ENCODE measurements at regions not wholly inside any gene's neighbourhood (a gene's known extent, or its start where the extent isn't known, plus 50 kb on each side); places are given as distances from the start of the nearest gene placed in this dataset.

- H3K9ac ChIP-seq (ENCODE audit: low read length): no peak overlapping the region
- no peak for TF ChIP-seq REST (IDR thresholded peaks at IDR 0.05; ENCODE audit: borderline replicate concordance)
- no peak for TF ChIP-seq RAD21 (conservative IDR thresholded peaks at IDR 0.05)
- no peak for TF ChIP-seq EP300 (conservative IDR thresholded peaks at IDR 0.05; ENCODE audit: poor library complexity, severe bottlenecking)
- no peak for TF ChIP-seq SMC3 (conservative IDR thresholded peaks at IDR 0.05; ENCODE audit: poor library complexity)
- TF ChIP-seq TAF1 (IDR thresholded peaks at IDR 0.05; ENCODE audit: low read depth): no peak
- no peak for TF ChIP-seq POLR2AphosphoS5 (IDR thresholded peaks at IDR 0.05)
- no peak for TF ChIP-seq EZH2 (IDR thresholded peaks at IDR 0.05; ENCODE audit: borderline replicate concordance, insufficient read depth, low read length, poor library complexity, severe bottlenecking)
- no peak for TF ChIP-seq CTCF (IDR thresholded peaks at IDR 0.05; ENCODE audit: poor library complexity, severe bottlenecking)
- H3K27ac ChIP-seq (ENCODE audit: low read length): no peak overlapping the region
- no peak overlapping the region for H2AFZ ChIP-seq (ENCODE audit: low read depth, low read length)
- H3K9me2 ChIP-seq (ENCODE audit: insufficient read depth, low read length): no peaks in the 10 kb centered on the region
- no peaks in the 10 kb centered on the region for H3K9me3 ChIP-seq (ENCODE audit: low read length)
- no peaks in the 10 kb centered on the region for H3F3A ChIP-seq (ENCODE audit: insufficient read depth, low read length, poor library complexity, severe bottlenecking)
- H3K4me2 ChIP-seq (ENCODE audit: low read length): no peak overlapping the region
- no peaks in the 10 kb centered on the region for H3K36me3 ChIP-seq (ENCODE audit: insufficient read depth, low read length)
- no peaks in the 10 kb centered on the region for H3K27me3 ChIP-seq (ENCODE audit: insufficient read depth, low read depth, low read length)
- H3K4me3 ChIP-seq (ENCODE audit: low read length): no peak overlapping the region
- no peaks in the 10 kb centered on the region for H3K79me2 ChIP-seq (replicated peaks; ENCODE audit: insufficient read depth, low read length)
- no peaks in the 10 kb centered on the region for H4K20me1 ChIP-seq (ENCODE audit: insufficient read depth)
Observed at GRCh38 chr1:229888157-229888556, 178.9 kb upstream of the GALNT2 start.

GRCh38 chr1:229888561-229889001, 178.5 kb upstream of the GALNT2 start:
- Histone ChIP-seq H3K9ac (ENCODE audit: low read length) (no peak overlapping the region), H3K9me2 (ENCODE audit: insufficient read depth, low read length) (no peaks in the 10 kb centered on the region), H3K36me3 (ENCODE audit: insufficient read depth, low read length) (no peaks in the 10 kb centered on the region), H3K4me2 (ENCODE audit: low read length) (no peak overlapping the region), H3K79me2 (replicated peaks; ENCODE audit: insufficient read depth, low read length) (no peaks in the 10 kb centered on the region), H3K9me3 (ENCODE audit: low read length) (no peaks in the 10 kb centered on the region), H3K27ac (ENCODE audit: low read length) (no peak overlapping the region), H3K4me3 (ENCODE audit: low read length) (no peak overlapping the region), H4K20me1 (ENCODE audit: insufficient read depth) (no peaks in the 10 kb centered on the region), H3K27me3 (ENCODE audit: insufficient read depth, low read depth, low read length) (no peaks in the 10 kb centered on the region), H3F3A (ENCODE audit: insufficient read depth, low read length, poor library complexity, severe bottlenecking) (no peaks in the 10 kb centered on the region), H2AFZ (ENCODE audit: low read depth, low read length) (no peak overlapping the region)
- no peak for TF ChIP-seq REST (IDR thresholded peaks at IDR 0.05; ENCODE audit: borderline replicate concordance)
- TF ChIP-seq EZH2 (IDR thresholded peaks at IDR 0.05; ENCODE audit: borderline replicate concordance, insufficient read depth, low read length, poor library complexity, severe bottlenecking): no peak
- TF ChIP-seq MXI1 (conservative IDR thresholded peaks at IDR 0.05; ENCODE audit: poor library complexity, severe bottlenecking): no peak
- no peak for TF ChIP-seq POLR2AphosphoS5 (IDR thresholded peaks at IDR 0.05)
- TF ChIP-seq RAD21 (conservative IDR thresholded peaks at IDR 0.05): no peak
- no peak for TF ChIP-seq CTCF (IDR thresholded peaks at IDR 0.05; ENCODE audit: poor library complexity, severe bottlenecking)
- TF ChIP-seq TAF1 (IDR thresholded peaks at IDR 0.05; ENCODE audit: low read depth): no peak
